NB4 (cell line): ENCODE measurements at regions not wholly inside any gene's neighbourhood (a gene's known extent, or its start where the extent isn't known, plus 50 kb on each side); places are given as distances from the start of the nearest gene placed in this dataset.
"Not testable (repeated sequence)": the region's sequence is repeated elsewhere in the genome, so short reads cannot be mapped to it uniquely, and the experiment has no call there.

Experiments used
- DNase-seq: peaks from one replicate; pipeline ENCODE4 v3.0.0; 2010; ENCODE audit warnings: low read depth
- H3K4me3 ChIP-seq: one replicate; pipeline ENCODE4 v1.5.1; 2011; ENCODE audit warnings: mild to moderate bottlenecking, low read depth, low read length, moderate library complexity
- CTCF ChIP-seq: IDR thresholded peaks from one replicate; pipeline ENCODE4 v1.5.1; 2012; ENCODE audit warnings: low read depth, low read length
- MAX ChIP-seq: IDR thresholded peaks from 2 replicates; pipeline ENCODE4 v1.6.1; 2011; ENCODE audit warnings: low read depth, low read length
- MYC ChIP-seq: IDR thresholded peaks from 2 replicates; pipeline ENCODE4 v1.6.1; 2011; ENCODE audit warnings: low read depth, low read length
- POLR2A ChIP-seq: IDR thresholded peaks from 2 replicates; pipeline ENCODE4 v1.6.1; 2011; ENCODE audit warnings: mild to moderate bottlenecking; ENCODE audit not compliant: insufficient read length; ENCODE audit errors: extremely low read depth

- not testable (repeated sequence) for DNase-seq, H3K4me3 ChIP-seq
These were observed 2986.4 kb upstream of the OR11H1 start for GRCh38 chr22:12541412-12542170.

- DNase-seq, H3K4me3 ChIP-seq: not testable (repeated sequence)
These were observed 2974.6 kb upstream of the OR11H1 start for GRCh38 chr22:12553366-12553765.

- DNase-seq, H3K4me3 ChIP-seq: not testable (repeated sequence)
These were observed 2973.3 kb upstream of the OR11H1 start for GRCh38 chr22:12554648-12555192.

GRCh38 chr22:12571500-12571899, 2956.5 kb upstream of the OR11H1 start:
- not testable (repeated sequence) for DNase-seq, H3K4me3 ChIP-seq

GRCh38 chr22:12579655-12580054, 2948.3 kb upstream of the OR11H1 start:
- not testable (repeated sequence) for H3K4me3 ChIP-seq, DNase-seq
- peak; percentile 18 for TF ChIP-seq CTCF

- not testable (repeated sequence) for DNase-seq, H3K4me3 ChIP-seq
These were observed 2943.5 kb upstream of the OR11H1 start for GRCh38 chr22:12584457-12584856.

GRCh38 chr22:12584874-12585273, 2943.1 kb upstream of the OR11H1 start:
- DNase-seq, result not testable (repeated sequence)

GRCh38 chr22:12595724-12596123, 2932.3 kb upstream of the OR11H1 start:
- not testable (repeated sequence) for H3K4me3 ChIP-seq, DNase-seq

More at GRCh38 chr22:12584874-12585273, 2943.1 kb upstream of the OR11H1 start:
- H3K4me3 ChIP-seq, result not testable (repeated sequence)

GRCh38 chr22:12597778-12598177, 2930.2 kb upstream of the OR11H1 start:
- DNase-seq, H3K4me3 ChIP-seq: not testable (repeated sequence)

GRCh38 chr22:12601510-12601869, 2926.5 kb upstream of the OR11H1 start:
- not testable (repeated sequence) for DNase-seq, H3K4me3 ChIP-seq

GRCh38 chr22:12601870-12602779, 2925.9 kb upstream of the OR11H1 start:
- no peak for DNase-seq
- no peak overlapping the region for H3K4me3 ChIP-seq
- TF ChIP-seq MAX, result no peak
- no peak for TF ChIP-seq MYC
- TF ChIP-seq POLR2A, result no peak
- TF ChIP-seq CTCF, result no peak

- DNase-seq, H3K4me3 ChIP-seq: not testable (repeated sequence)
These were observed 2924.6 kb upstream of the OR11H1 start for GRCh38 chr22:12603399-12603798.

GRCh38 chr22:12603833-12604232, 2924.2 kb upstream of the OR11H1 start:
- H3K4me3 ChIP-seq, DNase-seq: not testable (repeated sequence)

GRCh38 chr22:12608454-12608853, 2919.5 kb upstream of the OR11H1 start:
- H3K4me3 ChIP-seq, DNase-seq: not testable (repeated sequence)
